Adrenal gland (tissue), 9 donors: ENCODE measurements at regions not wholly inside any gene's neighbourhood (a gene's known extent, or its start where the extent isn't known, plus 50 kb on each side); places are given as distances from the start of the nearest gene placed in this dataset.

Experiments used
- DNase-seq, 7 donors: peaks; one replicate each; pipeline ENCODE4 v3.0.0-alpha.2; 2019 to 2020
- H3K27ac ChIP-seq, 5 donors: fragments of 200-600 bp; sonication (generic) in 4 of 5; 1 replicate in 3 of 5; 2 replicates in 2 of 5; pipeline versions ENCODE4 v1.5.1 to v1.8.0; 2016 to 2020; ENCODE audit warnings: mild to moderate bottlenecking in 1 of 5
- H3K27me3 ChIP-seq: fragments of 200-600 bp; 2 replicates; pipeline ENCODE4 v1.8.0; 2021
- H3K36me3 ChIP-seq, 2 donors: fragments of 200-600 bp; replicated peaks in 1 of 2; 1 replicate in 1 of 2; 2 replicates in 1 of 2; pipeline versions ENCODE4 v1.5.1 to v1.8.0; 2018 to 2022
- H3K4me1 ChIP-seq, 2 donors: fragments of 200-600 bp; replicated peaks in 1 of 2; 1 replicate in 1 of 2; 2 replicates in 1 of 2; pipeline versions ENCODE4 v1.5.1 to v1.8.0; 2018 to 2021
- H3K4me3 ChIP-seq, 4 donors: fragments of 200-600 bp; sonication (generic) in 3 of 4; one replicate each; pipeline ENCODE4 v1.5.1; 2016 to 2018
- H3K9me3 ChIP-seq, 3 donors: fragments of 200-600 bp; sonication (generic) in 1 of 3; replicated peaks in 1 of 3; 1 replicate in 2 of 3; 2 replicates in 1 of 3; pipeline versions ENCODE4 v1.5.1 to v1.8.0; 2016 to 2021
- POLR2A ChIP-seq, 2 donors: fragments of 450-650 bp; IDR thresholded peaks; one replicate each; pipeline ENCODE4 v1.6.1; 2017; ENCODE audit warnings: antibody characterized with exemption in 2 of 2, mild to moderate bottlenecking in 2 of 2, moderate library complexity in 1 of 2
- WGBS, 4 donors: extraction: QIAGEN DNeasy Blood & Tissue Kit in 2 of 4; methylation state at CpG; one replicate each; pipeline versions ENCODE4 v1.1.5 to v1.1.7; 2013 to 2017; 5-methylcytosine and 5-hydroxymethylcytosine counted together
- intact Hi-C, 2 donors: fragments of 100-400 bp; cut with DNase I; formaldehyde crosslinking; loops; one replicate each; pipeline versions ENCODE4 v1.14.1 to v1.15.0; 2022 to 2023
- TF ChIP-seq, protein P1 (sequence below), 6 experiments: fragments of 450-650 bp in 4 of 6; fragments of 200-600 bp in 2 of 6; sonication (generic) in 1 of 6; IDR thresholded peaks; 1 replicate in 5 of 6; 2 replicates in 1 of 6; pipeline versions ENCODE4 v1.5.1 to v1.8.0; 2016 to 2021; ENCODE audit warnings: antibody characterized with exemption in 6 of 6, mild to moderate bottlenecking in 2 of 6, moderate library complexity in 1 of 6
- donor health status: healthy with polysubstance abuse.
- donor health status: Bipolar disorder and iron deficiency.
- donor health status: DM: yes; HTN: yes; CAD: no.
- donor health status: DM: no; HTN: no; CAD: no.
- donor health status: DM: no; HTN: no; CAD: no.

DNA sequence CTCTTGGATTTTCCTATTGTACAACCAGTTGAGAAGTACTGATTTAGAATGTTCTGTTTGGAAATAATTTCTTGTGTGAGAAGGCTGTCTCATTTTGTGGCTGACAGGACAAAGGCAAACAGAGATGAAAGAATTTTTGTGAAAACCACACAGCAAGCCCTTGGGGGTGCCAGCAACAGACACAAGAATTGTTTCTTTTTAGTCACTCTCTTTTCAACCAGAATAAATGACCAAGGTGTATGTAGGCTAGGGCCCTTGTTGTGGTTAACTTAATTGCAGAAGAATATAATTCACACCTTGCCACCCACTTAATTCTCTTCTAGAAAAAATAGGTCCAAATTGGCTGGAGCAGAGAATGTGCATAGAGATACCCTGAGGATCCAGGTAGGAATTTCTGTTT lies 329.4 kb upstream of the TBC1D5 start:
- intact Hi-C loops, result no loop called here

DNA sequence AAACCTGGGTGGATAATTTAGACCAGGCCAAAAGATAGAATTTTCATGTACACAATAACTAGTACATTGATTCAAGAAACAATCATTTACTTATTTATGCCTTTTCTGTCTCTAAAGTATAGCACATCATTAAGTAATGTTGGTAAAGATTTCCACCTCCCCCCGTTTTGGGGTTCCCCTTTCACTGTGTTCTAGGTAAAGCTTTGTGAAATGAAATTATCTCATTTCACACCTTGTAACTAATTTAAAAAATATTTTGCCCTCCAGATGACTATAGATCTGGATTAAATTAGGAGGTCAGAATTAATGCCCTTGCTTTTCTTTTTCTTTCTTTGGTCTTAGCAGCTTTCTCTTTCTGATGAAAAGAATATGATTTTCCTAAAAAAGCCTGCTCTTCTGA lies 328.5 kb upstream of the TBC1D5 start:
- H3K36me3 ChIP-seq, result no peaks in the 10 kb centered on the region
- no peak overlapping the region for H3K4me3 ChIP-seq
- no peaks in the 10 kb centered on the region for H3K27me3 ChIP-seq
- no peaks in the 10 kb centered on the region for H3K9me3 ChIP-seq
- DNase-seq, result no peak
- 72 to 81% (median 74%) methylated on average over 1 of the region's 1 CpG for WGBS, 4 donors
- TF ChIP-seq, protein P1, sequence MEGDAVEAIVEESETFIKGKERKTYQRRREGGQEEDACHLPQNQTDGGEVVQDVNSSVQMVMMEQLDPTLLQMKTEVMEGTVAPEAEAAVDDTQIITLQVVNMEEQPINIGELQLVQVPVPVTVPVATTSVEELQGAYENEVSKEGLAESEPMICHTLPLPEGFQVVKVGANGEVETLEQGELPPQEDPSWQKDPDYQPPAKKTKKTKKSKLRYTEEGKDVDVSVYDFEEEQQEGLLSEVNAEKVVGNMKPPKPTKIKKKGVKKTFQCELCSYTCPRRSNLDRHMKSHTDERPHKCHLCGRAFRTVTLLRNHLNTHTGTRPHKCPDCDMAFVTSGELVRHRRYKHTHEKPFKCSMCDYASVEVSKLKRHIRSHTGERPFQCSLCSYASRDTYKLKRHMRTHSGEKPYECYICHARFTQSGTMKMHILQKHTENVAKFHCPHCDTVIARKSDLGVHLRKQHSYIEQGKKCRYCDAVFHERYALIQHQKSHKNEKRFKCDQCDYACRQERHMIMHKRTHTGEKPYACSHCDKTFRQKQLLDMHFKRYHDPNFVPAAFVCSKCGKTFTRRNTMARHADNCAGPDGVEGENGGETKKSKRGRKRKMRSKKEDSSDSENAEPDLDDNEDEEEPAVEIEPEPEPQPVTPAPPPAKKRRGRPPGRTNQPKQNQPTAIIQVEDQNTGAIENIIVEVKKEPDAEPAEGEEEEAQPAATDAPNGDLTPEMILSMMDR (IDR thresholded peaks at IDR 0.05), result no peak
- no peak for TF ChIP-seq POLR2A (IDR thresholded peaks at IDR 0.05)
- intact Hi-C loops, result no loop called here
- no peaks in the 10 kb centered on the region for H3K4me1 ChIP-seq
- H3K27ac ChIP-seq, result no peak overlapping the region

More for the DNA sequence above, 329.4 kb upstream of the TBC1D5 start:
- no peaks in the 10 kb centered on the region for H3K4me1 ChIP-seq
- H3K27ac ChIP-seq, result no peak overlapping the region
- no peak for DNase-seq
- no peak for TF ChIP-seq POLR2A (IDR thresholded peaks at IDR 0.05)
- TF ChIP-seq, protein P1 (IDR thresholded peaks at IDR 0.05), result no peak
- no peaks in the 10 kb centered on the region for H3K27me3 ChIP-seq
- H3K36me3 ChIP-seq, result no peaks in the 10 kb centered on the region
- H3K4me3 ChIP-seq, result no peak overlapping the region
- H3K9me3 ChIP-seq, result no peaks in the 10 kb centered on the region

DNA sequence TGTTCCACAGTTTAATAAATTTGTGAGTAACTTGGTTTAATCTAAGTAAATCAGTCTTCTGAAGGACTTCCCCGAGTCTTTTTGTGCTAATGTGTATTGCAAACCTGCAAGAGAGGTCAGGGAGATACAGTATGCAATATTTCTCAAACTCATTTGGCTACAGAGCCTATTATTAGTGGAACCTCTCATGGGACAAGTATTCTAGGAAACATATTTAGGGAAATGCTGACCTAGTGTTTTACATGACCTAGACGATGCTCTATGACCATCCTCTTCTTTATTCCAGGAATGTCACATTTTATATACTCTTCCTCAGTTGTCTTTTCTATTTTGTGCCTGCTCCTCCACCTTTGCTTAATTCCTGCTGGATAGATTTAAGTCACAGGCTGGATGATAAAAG lies 327.8 kb upstream of the TBC1D5 start:
- Histone ChIP-seq H3K27ac (no peak overlapping the region), H3K36me3 (no peaks in the 10 kb centered on the region), H3K27me3 (no peaks in the 10 kb centered on the region), H3K4me3 (no peak overlapping the region), H3K4me1 (no peaks in the 10 kb centered on the region), H3K9me3 (no peaks in the 10 kb centered on the region)
- intact Hi-C loops, result no loop called here
- WGBS, 4 donors, result 55 to 76% (median 71%) methylated on average over 2 of the region's 2 CpGs
- DNase-seq, result no peak
- TF ChIP-seq, protein P1 (IDR thresholded peaks at IDR 0.05), result no peak
- no peak for TF ChIP-seq POLR2A (IDR thresholded peaks at IDR 0.05)

DNA sequence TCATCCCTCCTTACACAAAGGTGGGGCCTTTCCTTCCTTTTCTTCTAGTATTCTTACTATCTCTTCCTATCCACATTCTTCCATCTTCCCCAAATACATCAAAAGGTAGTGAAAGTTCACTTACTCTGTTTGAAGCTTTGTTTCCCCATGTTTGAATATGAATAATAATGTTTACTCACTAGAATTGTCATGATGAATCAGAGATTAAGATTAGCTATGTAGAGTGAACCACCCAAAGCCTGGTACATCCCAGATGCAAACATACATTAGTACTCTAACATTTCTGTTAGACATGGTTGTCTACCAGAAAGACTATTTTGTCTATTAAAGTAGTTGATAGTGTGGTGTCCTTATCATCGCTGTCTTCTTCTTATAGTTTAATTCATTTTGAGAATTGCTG lies 327.1 kb upstream of the TBC1D5 start:
- Histone ChIP-seq H3K4me3 (no peak overlapping the region), H3K27me3 (no peaks in the 10 kb centered on the region), H3K9me3 (no peaks in the 10 kb centered on the region), H3K36me3 (no peaks in the 10 kb centered on the region), H3K27ac (no peak overlapping the region), H3K4me1 (no peaks in the 10 kb centered on the region)
- no peak for TF ChIP-seq POLR2A (IDR thresholded peaks at IDR 0.05)
- TF ChIP-seq, protein P1 (IDR thresholded peaks at IDR 0.05), result no peak
- DNase-seq, result no peak
- intact Hi-C loops, result no loop called here
- WGBS, 4 donors, result 82 to 100% (median 97%) methylated on average over 1 of the region's 1 CpG
